ENCODE measurements at regions not wholly inside any gene's neighbourhood (a gene's known extent, or its start where the extent isn't known, plus 50 kb on each side); places are given as distances from the start of the nearest gene placed in this dataset.

DNA sequence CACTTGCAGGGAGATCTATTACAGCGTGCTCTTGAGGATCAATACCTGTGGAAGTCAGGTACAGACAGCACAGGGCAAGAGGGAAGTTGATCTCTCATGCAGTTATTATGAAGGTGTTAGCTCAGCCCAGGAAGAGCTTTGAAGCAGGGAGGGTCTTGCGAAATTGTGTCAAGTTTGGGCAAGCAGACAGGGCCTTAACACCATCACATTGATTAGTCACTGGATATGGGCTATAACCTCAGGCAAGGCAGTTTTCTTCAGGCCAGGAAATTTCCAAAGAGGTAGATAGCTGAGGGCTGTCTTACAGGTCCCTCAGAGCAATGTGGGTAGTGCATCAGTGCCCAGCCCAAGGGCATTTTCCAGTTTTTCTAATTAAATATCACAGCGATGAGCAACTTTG, 643.8 kb downstream of the DHX35 start:
- no peak overlapping the region for H3K27ac ChIP-seq (ENCODE audit: low read depth in 1 of 2, low read length in 2 of 2)
- H3K4me1 ChIP-seq (ENCODE audit: insufficient read depth, low read length) = no peaks in the 10 kb centered on the region
- H3K4me3 ChIP-seq (ENCODE audit: low read length) = no peak overlapping the region
- ATAC-seq (ENCODE audit: poor library complexity) = no peak
- ChIA-PET POLR2A (no interaction called here), CTCF (no interaction called here)
- no peaks in the 10 kb centered on the region for H3K27me3 ChIP-seq (ENCODE audit: control insufficient read depth in 1 of 2, insufficient read depth in 2 of 2, low read length in 2 of 2)
- no peaks in the 10 kb centered on the region for H3K9me3 ChIP-seq (ENCODE audit: control insufficient read depth in 1 of 2, insufficient read depth in 1 of 2, low read length in 2 of 2)
- Mint-ChIP-seq H3K27me3 (peaks cover 15% of the 10 kb centered on the region), H3K36me3 (ENCODE audit: low read depth) (no peaks in the 10 kb centered on the region), H3K4me1 (ENCODE audit: low read depth) (no peaks in the 10 kb centered on the region), H3K9me3 (peaks cover 6% of the 10 kb centered on the region), H3K27ac (no peak overlapping the region), H3K4me3 (no peak overlapping the region)
- TF ChIP-seq, protein P1, sequence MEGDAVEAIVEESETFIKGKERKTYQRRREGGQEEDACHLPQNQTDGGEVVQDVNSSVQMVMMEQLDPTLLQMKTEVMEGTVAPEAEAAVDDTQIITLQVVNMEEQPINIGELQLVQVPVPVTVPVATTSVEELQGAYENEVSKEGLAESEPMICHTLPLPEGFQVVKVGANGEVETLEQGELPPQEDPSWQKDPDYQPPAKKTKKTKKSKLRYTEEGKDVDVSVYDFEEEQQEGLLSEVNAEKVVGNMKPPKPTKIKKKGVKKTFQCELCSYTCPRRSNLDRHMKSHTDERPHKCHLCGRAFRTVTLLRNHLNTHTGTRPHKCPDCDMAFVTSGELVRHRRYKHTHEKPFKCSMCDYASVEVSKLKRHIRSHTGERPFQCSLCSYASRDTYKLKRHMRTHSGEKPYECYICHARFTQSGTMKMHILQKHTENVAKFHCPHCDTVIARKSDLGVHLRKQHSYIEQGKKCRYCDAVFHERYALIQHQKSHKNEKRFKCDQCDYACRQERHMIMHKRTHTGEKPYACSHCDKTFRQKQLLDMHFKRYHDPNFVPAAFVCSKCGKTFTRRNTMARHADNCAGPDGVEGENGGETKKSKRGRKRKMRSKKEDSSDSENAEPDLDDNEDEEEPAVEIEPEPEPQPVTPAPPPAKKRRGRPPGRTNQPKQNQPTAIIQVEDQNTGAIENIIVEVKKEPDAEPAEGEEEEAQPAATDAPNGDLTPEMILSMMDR (IDR thresholded peaks at IDR 0.05) = no peak
- intact Hi-C loops (cut with DNase I, micrococcal nuclease) = no loop called here
- no peak for DNase-seq
- H3K36me3 ChIP-seq (ENCODE audit: insufficient read depth, low read length) = no peaks in the 10 kb centered on the region

- CTCF ChIA-PET = no interaction called here
These were observed 643.2 kb downstream of the DHX35 start for GRCh38 chr20:39605361-39605760.

GRCh38 chr20:39603219-39603618, 641.1 kb downstream of the DHX35 start:
- DNase-seq (no peak), ATAC-seq (ENCODE audit: poor library complexity) (no peak)
- ChIA-PET CTCF (no interaction called here), POLR2A (no interaction called here)
- H3K27ac Mint-ChIP-seq = no peak overlapping the region
- no peaks in the 10 kb centered on the region for H3K4me1 Mint-ChIP-seq (ENCODE audit: low read depth)
- H3K36me3 ChIP-seq (ENCODE audit: insufficient read depth, low read length) = no peaks in the 10 kb centered on the region
- no peak overlapping the region for H3K4me3 Mint-ChIP-seq
- no peaks in the 10 kb centered on the region for H3K9me3 ChIP-seq (ENCODE audit: control insufficient read depth in 1 of 2, insufficient read depth in 1 of 2, low read length in 2 of 2)
- intact Hi-C loops (cut with DNase I, micrococcal nuclease) = no loop called here
- no peaks in the 10 kb centered on the region for H3K4me1 ChIP-seq (ENCODE audit: insufficient read depth, low read length)
- peaks cover 4% of the 10 kb centered on the region for H3K9me3 Mint-ChIP-seq
- no peak overlapping the region for H3K4me3 ChIP-seq (ENCODE audit: low read length)
- no peaks in the 10 kb centered on the region for H3K27me3 ChIP-seq (ENCODE audit: control insufficient read depth in 1 of 2, insufficient read depth in 2 of 2, low read length in 2 of 2)
- no peak overlapping the region for H3K27ac ChIP-seq (ENCODE audit: low read depth in 1 of 2, low read length in 2 of 2)
- no peaks in the 10 kb centered on the region for H3K36me3 Mint-ChIP-seq (ENCODE audit: low read depth)
- TF ChIP-seq, protein P1 (IDR thresholded peaks at IDR 0.05) = no peak
- H3K27me3 Mint-ChIP-seq = peaks cover 15% of the 10 kb centered on the region

More at GRCh38 chr20:39605361-39605760, 643.2 kb downstream of the DHX35 start:
- POLR2A ChIA-PET = no interaction called here
- Mint-ChIP-seq H3K27ac (no peak overlapping the region), H3K4me1 (ENCODE audit: low read depth) (no peaks in the 10 kb centered on the region), H3K27me3 (peaks cover 15% of the 10 kb centered on the region), H3K36me3 (ENCODE audit: low read depth) (no peaks in the 10 kb centered on the region), H3K9me3 (peaks cover 6% of the 10 kb centered on the region), H3K4me3 (no peak overlapping the region)
- Histone ChIP-seq H3K27me3 (ENCODE audit: control insufficient read depth in 1 of 2, insufficient read depth in 2 of 2, low read length in 2 of 2) (no peaks in the 10 kb centered on the region), H3K27ac (ENCODE audit: low read depth in 1 of 2, low read length in 2 of 2) (no peak overlapping the region), H3K4me3 (ENCODE audit: low read length) (no peak overlapping the region), H3K4me1 (ENCODE audit: insufficient read depth, low read length) (no peaks in the 10 kb centered on the region), H3K36me3 (ENCODE audit: insufficient read depth, low read length) (no peaks in the 10 kb centered on the region), H3K9me3 (ENCODE audit: control insufficient read depth in 1 of 2, insufficient read depth in 1 of 2, low read length in 2 of 2) (no peaks in the 10 kb centered on the region)
- DNase-seq = no peak
- TF ChIP-seq, protein P1 (IDR thresholded peaks at IDR 0.05) = no peak
- no peak for ATAC-seq (ENCODE audit: poor library complexity)
- intact Hi-C loops (cut with DNase I, micrococcal nuclease) = no loop called here
